ENCODE measurements at regions not wholly inside any gene's neighbourhood (a gene's known extent, or its start where the extent isn't known, plus 50 kb on each side); places are given as distances from the start of the nearest gene placed in this dataset.

DNA sequence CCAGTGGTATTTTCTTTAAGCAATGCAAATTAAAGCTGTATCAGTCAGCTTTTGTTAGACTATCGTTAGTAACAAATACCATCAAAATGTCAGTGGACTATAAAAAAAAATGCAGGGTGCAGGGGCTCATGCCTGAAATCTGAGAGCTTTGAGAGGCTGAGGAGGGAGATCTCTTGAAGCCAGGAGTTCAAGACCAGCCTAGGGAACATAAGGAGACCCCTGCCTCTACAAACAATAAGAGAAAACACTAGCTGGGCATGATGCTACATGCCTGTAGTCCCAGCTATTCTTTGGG is 253.7 kb downstream of the MYCN start (continued):
- TF ChIP-seq RAD21 (IDR thresholded peaks at IDR 0.05; ENCODE audit: low read length) = no peak
- no peak for TF ChIP-seq ELF1 (IDR thresholded peaks at IDR 0.05)

DNA sequence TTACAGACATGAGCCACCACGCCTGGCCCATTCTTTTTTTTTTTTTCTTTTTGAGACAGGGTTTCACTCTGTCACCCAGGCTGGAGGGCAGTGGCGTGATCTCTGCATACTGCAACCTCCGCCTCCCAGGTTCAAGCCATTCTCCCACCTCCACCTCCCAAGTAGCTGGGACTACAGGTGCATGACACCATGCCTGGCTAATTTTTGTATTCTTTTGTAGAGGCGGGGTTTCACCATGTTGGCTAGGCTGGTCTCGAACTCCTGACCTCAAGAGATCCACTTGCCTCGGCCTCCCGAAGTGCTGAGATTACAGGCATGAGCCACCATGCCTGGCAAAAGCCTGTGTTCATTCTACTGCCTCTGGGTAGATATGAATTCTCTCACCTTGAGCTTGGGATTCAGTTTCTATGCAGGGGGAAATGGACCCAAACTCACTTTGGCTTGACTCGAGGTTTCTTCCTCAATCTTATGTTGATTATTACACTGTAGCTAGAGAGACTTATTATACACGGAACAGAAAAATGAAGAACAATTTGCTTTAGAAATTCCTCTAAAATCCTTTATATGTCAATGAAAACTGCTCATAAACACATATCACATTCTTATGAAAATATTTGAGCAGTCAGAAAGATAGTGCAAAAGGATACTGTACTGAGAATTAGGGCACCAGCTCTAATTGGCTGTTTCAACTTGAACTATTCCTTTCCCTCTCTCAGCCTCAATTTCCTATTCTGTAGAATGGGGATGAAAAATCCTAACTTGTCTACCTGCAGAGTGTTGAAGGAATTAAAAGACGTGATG is 252.3 kb downstream of the MYCN start:
- peaks cover 0 to 40% of the 10 kb centered on the region in 2 experiments; a peak in 2 of 4 replicates for H3K4me1 ChIP-seq (ENCODE audit: control insufficient read depth in 1 of 2, insufficient read depth in 2 of 2, low read depth in 1 of 2, low read length in 1 of 2)
- 34% methylated on average over 10 of the region's 10 CpGs for WGBS (ENCODE audit: low lambda C conversion rate)
- TF ChIP-seq TAF1 (IDR thresholded peaks at IDR 0.05; ENCODE audit: borderline replicate concordance, low read depth, low read length) (no peak), POLR2AphosphoS5 (IDR thresholded peaks at IDR 0.05; ENCODE audit: low read depth, low read length) (no peak), YY1 (IDR thresholded peaks at IDR 0.05; ENCODE audit: low read depth) (no peak), MEF2A (IDR thresholded peaks at IDR 0.05; ENCODE audit: borderline replicate concordance, low read depth) (no peak), CHD2 (IDR thresholded peaks at IDR 0.05; ENCODE audit: low read length, partially characterized antibody) (no peak), NFIC (IDR thresholded peaks at IDR 0.05; ENCODE audit: borderline replicate concordance) (no peak), NRF1 (IDR thresholded peaks at IDR 0.05; ENCODE audit: low read depth, low read length) (no peak), RCOR1 (IDR thresholded peaks at IDR 0.05; ENCODE audit: low read length) (no peak), TEAD4 (IDR thresholded peaks at IDR 0.05; ENCODE audit: borderline replicate concordance, insufficient read depth) (no peak), RXRA (IDR thresholded peaks at IDR 0.05; ENCODE audit: borderline replicate concordance, low read depth) (no peak), GATA2 (CRISPR knock-in tag; IDR thresholded peaks at IDR 0.05) (no peak)
- TF ChIP-seq, protein P1, sequence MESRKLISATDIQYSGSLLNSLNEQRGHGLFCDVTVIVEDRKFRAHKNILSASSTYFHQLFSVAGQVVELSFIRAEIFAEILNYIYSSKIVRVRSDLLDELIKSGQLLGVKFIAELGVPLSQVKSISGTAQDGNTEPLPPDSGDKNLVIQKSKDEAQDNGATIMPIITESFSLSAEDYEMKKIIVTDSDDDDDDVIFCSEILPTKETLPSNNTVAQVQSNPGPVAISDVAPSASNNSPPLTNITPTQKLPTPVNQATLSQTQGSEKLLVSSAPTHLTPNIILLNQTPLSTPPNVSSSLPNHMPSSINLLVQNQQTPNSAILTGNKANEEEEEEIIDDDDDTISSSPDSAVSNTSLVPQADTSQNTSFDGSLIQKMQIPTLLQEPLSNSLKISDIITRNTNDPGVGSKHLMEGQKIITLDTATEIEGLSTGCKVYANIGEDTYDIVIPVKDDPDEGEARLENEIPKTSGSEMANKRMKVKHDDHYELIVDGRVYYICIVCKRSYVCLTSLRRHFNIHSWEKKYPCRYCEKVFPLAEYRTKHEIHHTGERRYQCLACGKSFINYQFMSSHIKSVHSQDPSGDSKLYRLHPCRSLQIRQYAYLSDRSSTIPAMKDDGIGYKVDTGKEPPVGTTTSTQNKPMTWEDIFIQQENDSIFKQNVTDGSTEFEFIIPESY (IDR thresholded peaks at IDR 0.05; ENCODE audit: borderline replicate concordance, low read depth) = no peak
- TF ChIP-seq, protein P2, sequence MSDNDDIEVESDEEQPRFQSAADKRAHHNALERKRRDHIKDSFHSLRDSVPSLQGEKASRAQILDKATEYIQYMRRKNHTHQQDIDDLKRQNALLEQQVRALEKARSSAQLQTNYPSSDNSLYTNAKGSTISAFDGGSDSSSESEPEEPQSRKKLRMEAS (IDR thresholded peaks at IDR 0.05; ENCODE audit: low read depth) = no peak
- TF ChIP-seq, protein P3, sequence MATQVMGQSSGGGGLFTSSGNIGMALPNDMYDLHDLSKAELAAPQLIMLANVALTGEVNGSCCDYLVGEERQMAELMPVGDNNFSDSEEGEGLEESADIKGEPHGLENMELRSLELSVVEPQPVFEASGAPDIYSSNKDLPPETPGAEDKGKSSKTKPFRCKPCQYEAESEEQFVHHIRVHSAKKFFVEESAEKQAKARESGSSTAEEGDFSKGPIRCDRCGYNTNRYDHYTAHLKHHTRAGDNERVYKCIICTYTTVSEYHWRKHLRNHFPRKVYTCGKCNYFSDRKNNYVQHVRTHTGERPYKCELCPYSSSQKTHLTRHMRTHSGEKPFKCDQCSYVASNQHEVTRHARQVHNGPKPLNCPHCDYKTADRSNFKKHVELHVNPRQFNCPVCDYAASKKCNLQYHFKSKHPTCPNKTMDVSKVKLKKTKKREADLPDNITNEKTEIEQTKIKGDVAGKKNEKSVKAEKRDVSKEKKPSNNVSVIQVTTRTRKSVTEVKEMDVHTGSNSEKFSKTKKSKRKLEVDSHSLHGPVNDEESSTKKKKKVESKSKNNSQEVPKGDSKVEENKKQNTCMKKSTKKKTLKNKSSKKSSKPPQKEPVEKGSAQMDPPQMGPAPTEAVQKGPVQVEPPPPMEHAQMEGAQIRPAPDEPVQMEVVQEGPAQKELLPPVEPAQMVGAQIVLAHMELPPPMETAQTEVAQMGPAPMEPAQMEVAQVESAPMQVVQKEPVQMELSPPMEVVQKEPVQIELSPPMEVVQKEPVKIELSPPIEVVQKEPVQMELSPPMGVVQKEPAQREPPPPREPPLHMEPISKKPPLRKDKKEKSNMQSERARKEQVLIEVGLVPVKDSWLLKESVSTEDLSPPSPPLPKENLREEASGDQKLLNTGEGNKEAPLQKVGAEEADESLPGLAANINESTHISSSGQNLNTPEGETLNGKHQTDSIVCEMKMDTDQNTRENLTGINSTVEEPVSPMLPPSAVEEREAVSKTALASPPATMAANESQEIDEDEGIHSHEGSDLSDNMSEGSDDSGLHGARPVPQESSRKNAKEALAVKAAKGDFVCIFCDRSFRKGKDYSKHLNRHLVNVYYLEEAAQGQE (IDR thresholded peaks at IDR 0.05; ENCODE audit: low read depth, low read length) = no peak
- H3K9ac ChIP-seq = no peak overlapping the region
- H3K4me3 ChIP-seq (ENCODE audit: low read depth in 2 of 2, low read length in 1 of 2) = no peak overlapping the region
- ChIA-PET CTCF (interaction anchor here (1.2 to 2.0 kb wide), 4 partner anchors 26 to 295 kb away, joined by 3 to 6 read pairs (median 4); no protein-coding TSS in a partner anchor), POLR2A (no interaction called here)
- H3K27ac ChIP-seq (ENCODE audit: low read depth in 2 of 2, low read length in 1 of 2) = no peak overlapping the region
- H3K4me2 ChIP-seq = no peak overlapping the region
- H4K20me1 ChIP-seq (ENCODE audit: insufficient read depth) = no peaks in the 10 kb centered on the region
- H3K9me2 ChIP-seq = no peaks in the 10 kb centered on the region
- no peak overlapping the region for H2AFZ ChIP-seq (ENCODE audit: low read depth)
- no peak for DNase-seq
- H3F3A ChIP-seq (replicated peaks; ENCODE audit: insufficient read depth) = no peaks in the 10 kb centered on the region
- H3K27me3 ChIP-seq (ENCODE audit: insufficient read depth) = no peaks in the 10 kb centered on the region
- no peaks in the 10 kb centered on the region for H3K36me3 ChIP-seq (replicated peaks in 1 of 2; ENCODE audit: control insufficient read depth in 1 of 2, insufficient read depth in 2 of 2, low read length in 1 of 2)
- H3K9me3 ChIP-seq = peaks cover 3% of the 10 kb centered on the region; the same call in 1 of the 2 replicates
- no peaks in the 10 kb centered on the region for H3K79me2 ChIP-seq (ENCODE audit: insufficient read depth)
